Renal pelvis (tissue), 1 donor: ENCODE measurements at regions not wholly inside any gene's neighbourhood (a gene's known extent, or its start where the extent isn't known, plus 50 kb on each side); places are given as distances from the start of the nearest gene placed in this dataset.

Source experiments
- DNase-seq: peaks from one replicate; pipeline ENCODE4 v3.0.0-alpha.2; 2013

- DNase-seq, result no peak
Observed at GRCh38 chr1:30819244-30819571, 61.6 kb upstream of the LAPTM5 start.

DNA sequence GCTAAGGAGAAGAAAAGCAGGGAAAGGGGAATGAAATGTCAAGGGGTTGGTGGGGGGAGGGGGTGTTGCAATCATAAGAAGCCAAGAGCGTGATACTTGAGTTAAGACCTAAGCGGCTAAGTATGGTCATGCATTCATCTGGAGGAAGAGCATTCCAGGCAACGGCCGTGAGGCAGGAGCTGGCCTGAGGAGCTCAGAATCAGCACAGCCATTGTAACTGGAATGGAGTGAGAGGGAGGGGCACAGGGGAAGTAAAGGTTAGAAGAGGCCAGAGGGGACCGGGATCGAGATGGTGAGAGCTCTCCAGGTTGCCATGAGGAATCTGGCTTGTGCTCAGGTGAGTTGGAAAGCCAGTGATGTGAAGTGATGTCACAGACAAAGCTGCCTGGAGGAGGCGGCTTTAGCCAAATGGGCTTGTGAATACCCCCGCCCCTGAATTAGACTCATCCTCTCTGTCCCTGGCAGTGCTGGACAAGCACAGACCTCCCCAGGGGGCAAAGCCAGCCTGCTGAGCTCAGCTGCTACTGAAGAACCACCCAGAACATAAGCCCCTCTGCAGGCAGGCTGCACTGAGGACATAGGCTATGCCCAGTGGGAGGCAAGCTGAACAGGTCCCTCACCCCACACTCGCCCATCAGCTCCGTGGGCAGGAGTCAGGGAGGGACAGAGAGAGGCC lies 61.1 kb upstream of the LAPTM5 start:
- no peak for DNase-seq

DNA sequence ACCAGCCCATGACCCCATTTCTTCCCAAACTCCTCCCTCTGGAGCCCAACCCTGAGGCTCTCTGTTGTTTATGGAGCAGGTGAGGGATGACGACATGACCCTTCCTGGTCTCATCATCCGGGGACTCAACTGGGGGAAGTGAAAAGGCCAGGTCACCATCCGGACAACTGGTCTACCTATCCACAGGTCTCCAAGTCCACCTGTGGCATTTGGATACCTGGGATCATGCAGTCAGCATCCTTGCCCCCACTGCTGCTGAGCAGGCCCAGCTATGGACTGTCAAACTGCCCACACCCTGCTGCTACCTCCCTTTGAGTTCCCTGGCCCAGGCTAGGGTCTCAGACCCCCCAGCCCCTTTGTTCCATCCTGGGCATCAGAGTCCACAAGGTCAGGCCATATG lies 60.0 kb upstream of the LAPTM5 start:
- DNase-seq, result no peak

DNA sequence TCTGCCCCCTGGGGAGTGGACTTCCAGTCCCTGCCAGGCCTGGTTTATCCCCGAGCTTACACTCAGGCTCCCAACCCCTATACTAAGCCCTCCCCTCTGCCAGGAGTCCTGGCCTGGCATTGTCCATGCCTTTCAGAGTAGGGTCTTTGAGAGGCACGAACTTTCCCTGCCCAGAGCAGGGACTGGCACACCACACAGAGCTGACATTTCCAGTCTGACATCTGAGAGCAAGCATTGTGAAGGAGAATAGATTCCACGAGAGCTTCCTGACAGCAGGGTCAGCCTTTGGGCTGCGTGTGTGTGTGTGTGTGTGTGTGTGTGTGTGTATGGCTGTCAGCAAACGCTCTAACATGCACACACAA lies 59.5 kb upstream of the LAPTM5 start:
- DNase-seq, result no peak

DNA sequence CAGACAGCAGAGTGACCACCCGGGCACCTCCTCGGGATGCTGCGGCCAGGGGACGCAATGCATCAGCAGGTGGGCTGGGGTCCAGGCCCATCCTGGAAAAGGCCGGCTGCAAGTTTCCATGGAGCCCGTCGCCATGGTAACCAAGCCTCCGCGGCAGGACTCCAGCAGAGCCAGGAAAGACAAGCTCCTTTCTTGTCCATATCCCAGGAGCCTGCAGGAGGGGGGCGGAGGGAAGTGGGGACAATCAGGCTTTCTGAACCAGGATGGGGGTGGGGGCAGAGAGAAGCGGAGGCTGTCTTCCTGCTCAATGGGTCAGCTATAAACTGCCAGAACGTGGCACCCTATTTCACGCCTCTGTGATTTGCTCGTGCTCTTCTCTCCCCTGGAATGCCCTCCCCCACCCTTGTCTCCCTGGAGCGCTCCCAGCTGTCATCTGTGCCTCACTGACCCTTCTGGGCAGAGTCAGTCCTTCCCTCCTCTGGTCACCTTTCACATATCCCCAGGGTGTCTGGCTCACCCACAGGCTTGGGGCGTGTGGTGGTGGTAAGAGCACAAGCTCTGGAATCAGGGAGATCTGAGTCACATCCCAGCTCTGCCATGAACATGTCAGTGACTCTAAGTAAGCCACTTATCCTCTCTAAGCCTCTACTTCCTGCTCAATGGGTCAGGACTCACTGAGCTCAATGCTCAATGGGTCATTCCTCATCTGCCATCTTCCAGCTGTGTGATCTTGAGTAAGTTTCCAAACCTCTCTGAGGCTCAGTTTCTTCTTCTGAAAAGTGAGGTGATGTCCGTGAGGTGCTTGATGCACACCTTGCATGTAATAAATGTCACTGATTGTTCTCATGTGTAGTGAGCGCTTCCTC lies 58.9 kb upstream of the LAPTM5 start:
- peak; percentile 84 for DNase-seq

GRCh38 chr1:30815556-30815955 lies 58.0 kb upstream of the LAPTM5 start:
- no peak for DNase-seq

GRCh38 chr1:30814292-30814691 lies 56.7 kb upstream of the LAPTM5 start:
- DNase-seq, result no peak

GRCh38 chr1:30812076-30812475 lies 54.5 kb upstream of the LAPTM5 start:
- DNase-seq, result no peak

GRCh38 chr1:30811187-30811586 lies 53.6 kb upstream of the LAPTM5 start:
- no peak for DNase-seq

DNA sequence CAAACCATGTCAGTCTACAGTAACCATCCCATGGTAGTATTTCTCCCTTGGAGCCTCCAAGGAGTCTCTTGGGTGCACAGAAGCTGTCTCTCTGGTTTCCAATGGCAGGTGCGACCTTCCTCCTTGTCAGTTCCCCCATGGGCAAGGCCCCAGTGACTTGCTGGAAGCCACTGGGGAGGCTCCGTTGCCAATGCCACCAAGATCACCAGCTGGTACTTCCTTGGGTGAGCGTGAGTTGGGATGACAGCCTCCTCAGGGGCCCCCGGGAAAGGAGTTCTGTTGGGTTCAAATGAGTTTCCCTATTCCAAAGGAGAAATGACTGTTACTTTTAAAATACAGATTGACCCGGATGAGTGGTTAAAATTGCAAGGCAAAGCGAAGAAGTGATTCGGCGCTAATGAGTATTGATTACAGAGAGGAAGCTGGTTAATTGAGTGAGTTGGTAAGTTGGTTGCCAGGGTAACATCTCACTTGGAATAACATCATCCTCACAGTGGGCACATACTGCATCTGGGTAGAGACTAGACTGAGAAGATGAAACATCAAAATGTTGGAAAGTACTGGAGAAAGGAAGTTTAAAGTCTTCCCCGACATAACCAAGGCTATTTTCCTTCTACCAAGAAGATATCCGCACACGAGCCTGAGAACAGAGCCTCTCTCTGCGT lies 53.0 kb upstream of the LAPTM5 start:
- no peak for DNase-seq

- DNase-seq, result no peak
Observed at GRCh38 chr1:30809514-30810263, 52.1 kb upstream of the LAPTM5 start.

DNA sequence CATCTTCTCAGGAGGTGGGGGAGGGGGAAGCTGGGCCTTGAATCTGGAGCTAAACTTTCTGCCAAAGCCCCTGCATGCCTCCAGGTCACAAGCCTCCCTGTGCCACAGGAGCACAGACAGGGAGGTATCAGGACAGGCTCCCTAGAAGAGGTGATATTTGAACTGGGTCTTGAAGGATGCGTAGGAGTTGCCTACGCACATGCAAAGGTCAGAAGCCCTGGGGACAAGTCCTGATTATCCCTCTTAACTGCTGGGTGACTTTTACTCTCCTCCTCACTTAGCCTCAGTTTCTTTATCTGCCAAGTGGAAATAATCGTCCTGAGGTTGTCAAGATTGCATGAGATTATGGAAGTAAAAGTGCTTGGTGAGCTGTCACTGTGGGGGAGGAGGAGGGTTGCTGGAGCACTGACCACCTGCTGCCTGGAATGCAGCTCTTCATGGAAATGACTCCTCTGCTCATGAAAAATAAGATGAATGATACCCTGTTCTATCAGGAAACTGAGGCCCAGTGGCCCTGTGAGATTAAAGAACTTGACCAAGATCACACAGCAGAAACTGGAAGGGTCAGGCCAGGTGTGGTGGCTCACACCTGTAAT lies 50.6 kb upstream of the LAPTM5 start:
- DNase-seq, result no peak

GRCh38 chr1:30807318-30808066 lies 49.9 kb upstream of the LAPTM5 start:
- DNase-seq, result no peak
